Islet precursor cell (in vitro differentiated cells): ENCODE measurements at regions not wholly inside any gene's neighbourhood (a gene's known extent, or its start where the extent isn't known, plus 50 kb on each side); places are given as distances from the start of the nearest gene placed in this dataset.
A peak's percentile ranks its signal among the peaks of the same experiment; 100 is the strongest.

Experiments used
- DNase-seq: peaks from one replicate; pipeline ENCODE4 v3.0.0-alpha.2; 2018

DNA sequence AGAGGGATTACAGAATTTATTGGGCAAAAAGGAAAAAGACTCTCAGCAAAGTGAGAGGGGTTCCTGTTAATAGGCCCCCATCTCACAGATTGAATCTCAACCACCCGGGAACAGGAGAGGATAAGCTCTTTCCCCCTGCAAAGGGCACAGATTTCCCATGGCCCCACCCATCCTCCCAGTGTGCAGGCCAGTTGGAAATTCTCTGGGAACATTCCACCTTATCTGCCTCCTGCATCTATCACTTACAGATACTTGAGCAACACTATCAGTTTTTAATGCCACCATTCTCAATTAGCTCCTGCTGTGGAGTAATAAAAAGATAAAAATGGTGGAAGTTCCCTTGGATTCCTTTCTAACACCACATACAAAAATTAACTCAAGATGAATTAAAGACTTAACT lies 350.0 kb upstream of the BCHE start:
- peak; percentile 61 for DNase-seq

DNA sequence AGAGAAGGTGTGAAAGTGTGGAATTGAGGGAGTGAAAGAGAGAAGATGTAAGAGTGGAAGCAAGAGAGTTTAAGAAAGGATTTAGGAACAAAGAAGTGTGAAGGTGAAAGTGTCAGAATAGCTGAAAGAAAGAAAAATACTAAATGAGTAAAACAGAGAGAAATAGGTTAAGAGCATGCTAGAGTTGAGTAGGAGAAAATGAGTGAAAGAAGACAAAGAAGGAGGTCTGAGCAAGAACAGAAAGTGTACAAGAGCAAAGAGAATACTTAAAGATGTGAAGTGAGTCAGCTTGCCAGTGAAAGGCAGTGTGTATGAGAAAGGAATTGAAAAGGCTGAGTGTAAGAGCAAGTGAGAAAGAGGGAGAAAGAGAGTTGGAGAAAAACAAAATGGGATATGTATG lies 348.8 kb upstream of the BCHE start:
- DNase-seq: no peak

DNA sequence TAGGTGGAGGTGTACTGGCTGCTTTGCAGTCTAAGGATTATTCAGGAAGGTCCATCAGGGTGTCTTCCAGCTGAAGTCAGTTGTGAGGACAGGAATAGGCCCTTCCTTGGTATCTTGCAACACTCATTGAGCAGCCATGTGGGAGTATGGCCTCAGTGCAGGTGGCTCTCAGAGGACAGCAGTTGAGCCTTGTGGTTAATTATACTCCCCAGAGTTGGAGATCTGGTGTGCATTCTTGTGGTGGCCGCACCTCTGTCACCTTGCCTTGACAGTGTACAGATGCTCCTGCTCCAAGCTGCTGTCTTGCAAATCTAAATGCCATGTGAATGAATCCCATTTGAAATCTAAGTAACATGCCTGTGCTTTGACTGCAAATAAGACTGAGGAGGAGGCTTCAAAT lies 339.9 kb upstream of the BCHE start:
- peak; percentile 95 for DNase-seq

DNA sequence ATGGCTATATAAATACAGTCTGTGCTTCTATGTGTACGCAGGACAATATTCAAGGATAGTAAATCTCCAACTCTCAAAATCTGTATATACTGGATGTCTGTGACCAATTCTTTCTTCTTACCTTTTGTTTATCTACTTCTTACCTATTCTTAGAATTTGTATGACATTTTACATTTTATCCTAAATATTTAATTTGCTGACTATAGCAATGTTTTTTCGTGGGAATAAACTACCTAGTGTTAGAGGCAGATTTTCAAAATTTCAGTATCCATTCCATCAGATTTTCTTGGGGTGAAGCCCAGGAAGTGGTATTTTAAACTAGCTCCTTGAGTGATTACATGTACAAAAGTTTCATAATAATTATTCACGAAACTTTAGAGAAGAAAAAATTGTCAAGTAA lies 334.5 kb upstream of the BCHE start:
- DNase-seq: no peak

DNA sequence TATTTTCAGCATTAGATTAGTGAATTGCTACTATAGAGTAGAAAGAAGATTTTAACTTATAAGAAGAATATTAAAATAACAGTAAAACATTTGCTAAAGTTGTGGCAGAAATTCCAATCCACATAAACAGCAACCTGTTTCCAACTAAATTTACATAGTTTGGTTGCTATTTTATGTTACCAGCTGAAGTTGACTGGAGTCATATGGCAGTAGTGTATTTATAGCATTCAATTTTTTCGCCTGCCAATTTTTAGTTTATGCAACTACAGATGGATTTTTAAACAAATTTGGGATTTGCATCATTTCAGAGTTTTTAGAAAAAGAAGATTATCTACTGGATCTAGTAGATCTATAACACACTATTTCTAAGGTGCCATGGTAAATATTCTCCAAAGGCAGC lies 332.5 kb upstream of the BCHE start:
- no peak for DNase-seq

DNA sequence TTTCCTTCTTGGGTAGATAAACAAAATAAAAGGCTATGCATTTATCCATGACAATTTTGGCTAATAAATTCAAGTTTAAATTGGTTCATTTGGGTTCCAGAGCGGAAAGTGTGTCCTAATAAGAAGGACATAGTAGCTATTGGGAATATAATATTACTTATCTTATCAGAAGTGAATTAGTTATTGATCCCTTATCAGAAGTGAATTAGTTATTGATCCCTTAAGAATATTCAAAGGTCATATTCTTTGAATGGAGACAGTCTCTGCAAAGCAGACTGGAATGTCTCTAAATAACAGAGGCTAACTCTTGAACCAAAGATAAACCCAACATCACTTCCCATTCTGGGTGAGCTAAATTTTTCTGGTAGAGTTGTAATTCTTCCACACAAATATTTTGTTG lies 290.7 kb upstream of the BCHE start:
- no peak for DNase-seq

DNA sequence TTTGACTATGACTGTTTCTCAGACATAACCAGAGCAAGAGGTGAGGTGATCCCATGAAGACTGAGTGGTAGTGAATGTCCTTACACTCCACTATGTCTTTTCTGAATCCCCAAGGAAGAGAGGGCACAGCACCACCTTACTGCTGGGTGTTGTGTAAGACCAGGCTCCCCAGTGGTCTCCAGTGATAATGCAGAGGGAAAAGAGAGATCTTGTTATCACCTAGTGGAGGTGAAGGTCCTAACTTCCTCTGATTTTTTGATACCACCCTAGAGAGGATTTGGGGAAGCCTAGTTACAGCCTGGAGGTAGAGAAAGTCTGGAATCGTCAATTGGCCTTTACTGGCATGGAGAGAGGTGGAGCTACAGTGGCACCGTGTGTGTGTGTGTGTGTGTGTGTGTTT lies 288.0 kb upstream of the BCHE start:
- no peak for DNase-seq

DNA sequence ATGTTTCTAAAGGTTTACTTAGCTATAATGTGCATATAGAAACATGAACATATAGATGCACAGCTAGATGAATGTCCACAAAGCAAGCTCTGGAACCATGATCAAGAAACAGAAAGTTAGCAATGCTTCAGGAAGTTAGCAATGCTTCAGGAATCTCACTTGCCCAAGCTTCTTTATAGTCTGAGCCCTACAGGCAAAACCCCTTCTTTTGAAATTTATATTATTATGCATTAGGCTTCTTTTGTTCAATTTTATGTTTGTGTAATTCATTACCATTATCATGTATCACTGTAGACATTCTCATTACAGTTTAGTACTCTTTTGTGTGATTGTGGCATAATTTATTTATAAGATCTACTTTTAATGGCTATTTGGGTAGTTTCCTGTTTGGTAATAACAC lies 286.4 kb upstream of the BCHE start:
- DNase-seq: no peak

DNA sequence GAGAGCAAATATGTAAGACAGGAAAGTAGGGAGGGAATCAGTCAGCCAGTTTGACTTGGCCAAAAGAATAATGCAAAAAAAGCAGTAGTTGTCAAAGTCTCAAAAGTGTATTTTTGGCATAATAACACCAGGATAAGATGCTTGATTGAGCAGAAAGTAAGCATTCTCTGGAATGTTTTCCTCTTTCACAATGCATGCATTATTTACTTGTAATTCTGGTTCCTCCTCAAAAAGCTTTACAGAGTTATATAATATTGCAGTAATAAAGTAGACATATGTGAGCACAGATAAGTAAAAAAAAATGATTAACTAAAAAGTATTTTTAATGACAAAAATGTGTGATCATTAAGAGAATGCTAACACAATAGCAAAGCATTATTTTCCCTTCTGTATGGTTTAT lies 285.9 kb upstream of the BCHE start:
- no peak for DNase-seq

DNA sequence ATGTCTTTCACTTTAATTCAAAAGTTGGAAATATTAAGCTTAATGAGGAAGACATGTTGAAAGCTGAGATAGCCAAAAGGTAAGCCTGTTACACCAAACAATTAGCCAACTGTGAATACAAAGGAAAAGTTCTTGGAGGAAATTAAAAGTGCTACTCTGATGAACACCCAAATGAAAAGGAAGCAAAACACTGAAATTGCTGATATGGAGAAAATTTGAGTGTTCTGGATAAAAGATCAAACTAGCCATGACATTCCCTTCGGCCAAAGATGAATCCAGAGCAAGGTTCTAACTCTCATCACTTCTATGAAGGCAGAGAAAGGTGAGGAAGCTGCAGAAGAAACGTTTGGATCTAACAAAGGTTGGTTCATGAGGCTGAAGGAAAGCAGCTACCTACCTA lies 280.8 kb upstream of the BCHE start:
- DNase-seq: no peak

DNA sequence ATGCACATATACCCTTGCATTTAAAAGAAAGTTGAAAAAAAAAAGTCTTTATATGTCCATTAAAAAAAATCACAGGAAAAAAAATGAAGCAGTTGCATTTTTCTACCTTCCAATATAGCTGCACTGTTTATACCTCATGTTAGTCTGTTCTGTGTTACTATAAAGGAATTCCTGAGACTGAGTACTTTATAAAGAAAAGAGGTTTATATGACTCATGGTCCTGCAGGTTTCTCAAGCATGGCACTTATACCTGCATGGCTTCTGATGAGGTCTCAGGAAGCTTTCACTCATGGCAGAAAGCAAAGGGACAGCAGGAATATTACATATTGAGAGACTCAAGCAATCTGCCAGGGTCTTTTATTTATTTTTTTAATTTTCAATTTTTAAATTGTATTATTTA lies 277.2 kb upstream of the BCHE start:
- no peak for DNase-seq

DNA sequence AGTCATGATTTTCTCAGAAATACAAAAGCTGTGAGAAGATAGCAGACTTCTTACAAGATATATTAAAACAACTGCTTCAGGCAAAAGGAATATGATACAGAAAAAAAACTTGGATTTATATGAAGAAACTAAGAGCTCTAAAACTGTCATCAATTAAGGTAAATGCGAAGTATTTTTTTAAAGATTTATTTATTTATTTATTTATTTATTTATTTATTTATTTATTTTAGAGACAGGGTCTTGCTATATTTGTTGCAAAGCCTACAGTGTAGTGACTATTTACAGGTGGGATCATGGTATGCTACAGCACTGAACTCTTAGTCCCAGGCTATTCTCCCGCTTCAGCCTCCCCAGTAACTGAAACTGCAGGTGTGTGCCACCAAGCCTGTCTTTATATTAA lies 274.3 kb upstream of the BCHE start:
- DNase-seq: no peak

DNA sequence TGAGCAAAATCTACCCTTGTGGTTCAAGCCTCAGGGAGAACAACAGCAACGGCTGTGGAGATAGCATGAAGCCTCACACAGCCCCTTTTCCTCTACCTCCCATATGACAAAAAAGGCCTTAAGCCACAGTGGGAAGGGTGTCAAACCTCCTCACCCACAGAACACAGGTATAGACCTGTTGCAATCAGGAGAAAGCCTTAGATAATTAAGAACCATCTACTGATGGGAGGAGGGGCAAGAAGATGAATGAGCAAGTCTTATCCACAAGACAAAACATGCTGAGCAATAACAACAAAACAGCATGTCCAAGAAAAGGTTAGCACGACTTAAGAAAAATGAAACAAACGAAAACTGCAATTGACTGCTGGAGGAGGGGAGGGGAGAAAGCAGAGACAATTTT lies 272.9 kb upstream of the BCHE start:
- no peak for DNase-seq

DNA sequence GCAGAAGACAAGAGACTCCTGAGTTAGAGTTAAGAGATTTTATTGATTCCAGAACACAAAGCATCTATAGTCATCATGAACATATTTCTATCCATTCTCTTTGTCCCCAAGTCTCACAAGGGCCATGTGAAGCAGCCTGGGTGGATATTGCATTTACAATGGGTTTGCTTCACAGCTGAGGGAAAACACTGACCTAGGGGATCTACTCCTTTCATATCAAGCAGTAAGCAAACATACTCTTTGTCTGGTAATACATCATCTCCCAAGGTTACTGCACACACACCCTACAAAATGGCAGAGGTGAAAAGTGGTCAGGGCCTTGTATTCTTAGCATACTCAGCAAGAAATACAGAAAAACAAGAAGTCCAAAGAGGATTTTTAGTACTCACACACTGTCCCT lies 267.7 kb upstream of the BCHE start:
- no peak for DNase-seq

DNA sequence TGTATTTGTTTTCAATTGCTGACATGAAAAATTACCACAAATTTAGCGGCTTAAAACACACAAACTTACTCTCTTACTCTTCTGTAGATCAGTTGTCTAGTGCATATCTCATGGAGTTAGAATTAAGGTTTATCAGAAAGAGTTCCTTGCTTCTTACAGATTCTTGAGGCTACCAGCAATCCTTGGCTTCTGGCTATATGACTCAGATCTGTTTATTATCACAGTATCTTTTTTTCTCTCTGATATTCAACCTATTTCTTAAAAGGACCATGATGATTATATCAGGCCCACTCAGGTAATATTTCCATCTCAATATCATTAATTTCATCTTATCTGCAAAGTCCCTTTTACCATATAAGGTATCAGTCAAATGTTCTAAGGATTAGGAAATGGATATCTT lies 263.5 kb upstream of the BCHE start:
- no peak for DNase-seq

DNA sequence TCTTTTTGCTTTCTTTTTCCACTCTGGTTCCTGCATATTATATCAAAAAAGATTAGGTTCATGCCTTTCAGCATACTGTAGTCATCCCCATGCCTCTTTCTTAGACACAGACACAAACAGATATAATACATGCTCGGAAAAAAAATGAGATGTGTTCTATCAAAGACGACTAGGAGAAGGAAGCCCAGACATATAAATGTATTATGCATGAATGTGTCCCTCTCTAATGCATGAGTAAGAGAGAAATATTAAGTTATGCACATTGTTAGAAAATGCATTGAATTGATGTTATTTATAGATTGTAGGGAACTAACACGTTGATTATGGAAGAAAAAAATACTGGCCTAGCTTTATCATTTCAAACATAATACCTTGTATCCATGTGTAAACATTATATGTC lies 252.4 kb upstream of the BCHE start:
- no peak for DNase-seq

DNA sequence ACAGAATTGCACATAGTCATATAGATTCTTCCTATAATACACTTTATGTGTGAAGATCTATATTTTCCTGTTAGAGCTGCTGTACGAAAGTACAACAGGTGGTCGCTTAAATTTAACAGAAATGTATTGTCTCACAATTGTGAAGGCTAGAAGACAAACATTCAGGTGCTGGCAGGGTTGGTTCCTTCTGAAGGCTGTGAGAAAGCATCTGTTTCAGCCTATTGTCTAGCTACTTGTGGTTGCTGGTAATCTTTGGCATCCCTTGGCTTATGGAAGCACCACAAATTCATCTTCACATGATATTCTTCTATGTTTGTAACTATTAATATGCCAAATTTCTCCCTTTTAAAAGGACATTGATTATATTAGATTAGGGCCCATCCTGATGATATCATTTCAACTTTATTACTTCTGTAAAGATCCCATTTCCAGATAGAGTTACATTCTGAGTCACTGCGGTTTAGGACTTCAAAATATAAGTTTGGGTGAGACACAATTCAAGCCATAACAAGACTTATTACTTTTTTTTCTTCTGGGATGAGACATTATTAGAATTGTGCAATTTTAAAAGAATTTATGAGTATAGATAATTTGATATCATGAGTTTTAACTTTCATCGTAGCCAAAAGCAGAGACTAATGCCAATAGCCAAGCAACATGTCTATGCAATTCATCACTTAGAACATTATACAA lies 248.1 kb upstream of the BCHE start:
- DNase-seq: no peak

DNA sequence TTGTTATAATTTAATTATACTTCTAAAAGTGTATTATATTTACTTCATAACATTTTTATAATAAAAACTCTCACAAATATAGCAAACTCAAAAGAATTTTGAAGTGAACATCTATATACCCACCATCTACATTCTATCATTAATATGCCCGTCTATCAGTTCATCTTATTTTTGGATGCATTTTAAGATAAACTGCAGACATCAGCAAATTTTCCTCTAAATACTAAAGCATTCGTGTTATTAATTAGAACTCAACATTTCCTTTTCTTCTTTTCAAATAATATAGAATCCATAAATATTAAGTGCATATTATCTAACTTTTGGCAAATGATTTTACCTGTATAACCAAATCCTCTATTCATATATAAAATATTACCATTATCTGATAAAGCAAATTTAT lies 242.9 kb upstream of the BCHE start:
- no peak for DNase-seq

DNA sequence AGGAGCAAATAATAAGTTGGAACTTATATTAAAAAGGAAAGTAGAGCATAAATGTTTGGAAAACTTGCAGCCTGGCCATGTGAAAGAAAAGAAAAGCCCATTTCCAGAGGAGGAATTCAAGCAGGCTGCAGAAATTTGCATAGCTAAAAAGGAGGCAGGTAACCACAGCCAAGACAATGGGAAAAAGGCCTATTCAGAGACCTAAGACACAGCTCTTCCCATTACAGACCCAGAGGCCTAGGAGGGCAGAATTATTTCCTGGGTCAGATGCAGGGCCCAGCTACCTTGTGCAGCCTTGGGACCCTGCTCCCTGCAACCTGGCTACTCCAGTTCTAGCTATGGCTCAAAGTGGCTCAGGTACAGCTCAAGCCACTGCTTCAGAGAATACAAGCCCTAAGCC lies 234.6 kb upstream of the BCHE start:
- DNase-seq: no peak

DNA sequence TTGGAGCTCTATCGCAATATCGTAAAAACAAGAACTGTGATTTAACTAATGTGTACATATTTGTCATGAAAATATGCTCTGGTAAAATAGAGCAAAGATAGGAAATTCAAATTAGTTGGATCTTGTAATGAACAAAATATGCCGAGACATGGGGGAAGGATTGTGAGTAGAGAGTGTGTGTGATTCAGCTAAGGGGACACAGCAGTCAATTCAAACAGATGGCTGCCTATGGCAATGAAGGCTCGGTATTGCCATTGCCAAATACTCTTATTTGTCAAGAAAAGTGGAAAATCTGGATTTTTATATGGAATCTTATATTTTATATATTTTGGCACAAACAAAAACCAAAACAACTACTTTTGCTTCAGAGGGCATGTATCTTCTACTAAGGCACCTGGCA lies 227.3 kb upstream of the BCHE start:
- no peak for DNase-seq

DNA sequence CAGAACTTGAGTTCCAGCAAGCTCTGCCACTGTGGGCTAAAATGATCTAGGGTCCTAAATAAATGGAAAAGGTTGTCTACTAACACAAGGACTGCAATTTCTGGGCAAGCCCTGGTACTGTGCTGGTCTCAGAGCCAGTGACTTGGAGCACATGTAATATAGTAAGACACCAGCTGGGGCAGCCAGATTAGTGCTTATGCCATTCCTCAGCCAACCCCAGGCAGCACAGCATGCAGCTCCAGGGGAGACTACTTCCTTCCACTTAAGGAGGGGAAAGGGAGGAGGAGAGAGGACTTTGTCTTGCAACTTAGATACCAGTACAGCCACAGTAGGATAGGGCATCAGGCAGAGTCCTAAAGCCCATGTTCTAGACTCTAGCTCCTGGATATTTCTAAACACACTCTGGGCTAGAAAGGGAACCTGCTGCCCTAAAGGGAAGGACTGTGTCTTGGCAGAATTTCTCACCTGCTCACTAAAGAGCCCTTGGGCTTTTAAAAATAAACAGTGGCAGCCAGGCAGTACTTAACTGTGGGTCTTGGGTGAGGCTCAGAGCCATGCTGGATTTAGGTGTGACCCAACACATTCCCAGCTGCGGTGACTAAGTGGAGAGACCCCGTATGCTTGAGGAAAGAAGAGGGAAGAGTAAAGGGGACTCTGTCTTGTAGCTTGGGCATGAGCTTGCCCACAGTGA lies 223.7 kb upstream of the BCHE start:
- DNase-seq: no peak

DNA sequence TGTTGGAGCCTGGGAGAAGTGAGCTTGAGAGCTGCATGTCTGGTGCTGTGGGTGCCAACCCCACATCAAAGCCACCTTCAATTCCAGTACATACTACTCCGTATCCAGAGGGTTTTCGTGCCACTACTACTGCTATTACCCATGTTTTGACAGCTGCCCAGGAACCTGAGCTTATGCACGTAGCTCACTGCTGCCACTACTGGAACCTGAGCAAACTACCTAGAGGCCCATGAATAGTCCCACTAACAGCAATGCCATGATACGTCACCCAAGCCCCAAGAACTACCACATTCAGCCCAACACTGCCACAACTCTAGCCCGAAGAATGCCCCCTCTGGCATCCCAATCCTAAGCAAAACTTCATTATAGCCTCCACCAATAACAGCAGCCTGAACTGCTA lies 215.2 kb upstream of the BCHE start:
- no peak for DNase-seq

DNA sequence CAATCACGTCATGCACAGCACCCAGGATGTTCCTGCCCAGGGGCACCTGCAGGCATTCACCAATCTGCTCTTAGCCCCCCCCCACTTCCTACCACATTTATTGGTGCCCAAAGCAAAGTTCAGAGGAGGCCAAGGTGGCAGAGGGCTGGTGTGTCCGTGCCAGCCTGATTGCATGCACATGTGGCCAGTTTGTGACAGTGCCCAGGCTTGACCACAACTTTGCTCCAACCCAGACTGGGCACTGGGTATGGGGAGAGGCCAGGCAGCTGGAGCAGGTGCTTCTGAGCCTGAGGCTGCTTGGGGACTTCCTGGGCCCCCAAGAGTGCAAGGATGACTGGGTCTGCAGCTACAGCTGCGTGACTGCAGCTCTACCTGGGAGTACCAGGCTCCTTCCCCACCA lies 192.3 kb upstream of the BCHE start:
- DNase-seq: no peak

DNA sequence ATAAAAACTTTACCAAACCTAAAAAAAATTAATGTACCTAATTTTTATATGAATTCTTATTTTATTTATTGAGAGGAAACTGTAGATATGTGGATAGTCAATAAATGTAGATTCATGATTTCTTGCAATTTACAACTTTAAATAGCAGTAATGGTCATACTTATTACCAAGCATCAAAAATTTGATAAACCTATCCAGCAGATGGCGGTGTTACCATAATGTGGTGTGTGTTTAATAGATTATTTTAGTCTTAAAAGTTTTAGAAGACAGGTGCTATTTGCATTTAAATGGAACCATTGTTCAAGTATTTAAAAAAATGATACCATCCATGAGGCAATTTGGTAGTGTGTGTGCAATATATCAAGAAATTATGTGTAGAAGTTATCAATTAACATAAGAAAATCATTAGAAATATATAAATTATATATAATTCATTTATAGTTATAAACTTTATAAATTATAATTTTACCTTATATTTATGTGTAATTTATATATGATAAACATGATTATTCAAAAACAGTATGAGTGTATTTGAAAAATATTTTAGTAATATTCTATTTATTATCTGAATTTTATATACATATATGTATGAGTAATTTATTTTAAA lies 176.0 kb upstream of the BCHE start:
- DNase-seq: no peak

DNA sequence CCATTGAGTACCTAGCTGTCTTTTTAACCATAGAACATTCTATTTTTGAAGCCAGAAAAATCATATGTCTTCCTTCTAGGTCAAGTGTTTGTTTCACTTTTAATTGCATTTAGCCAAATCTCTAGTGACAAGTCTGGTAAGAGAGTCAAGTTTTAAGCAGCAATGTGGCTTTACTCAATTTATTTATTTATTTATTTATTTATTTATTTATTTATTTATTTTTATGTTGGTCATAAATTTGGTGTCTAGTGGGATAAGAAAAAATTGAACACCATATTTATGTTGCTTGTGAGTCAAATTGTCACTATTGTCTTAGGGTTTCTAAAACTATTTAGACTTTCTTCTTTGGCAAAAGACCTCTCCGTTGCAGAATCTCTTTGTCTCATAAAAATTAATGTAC lies 174.5 kb upstream of the BCHE start:
- DNase-seq: no peak
